SK-N-SH (cell line): ENCODE measurements at regions not wholly inside any gene's neighbourhood (a gene's known extent, or its start where the extent isn't known, plus 50 kb on each side); places are given as distances from the start of the nearest gene placed in this dataset.

Experiments
- CTCF ChIA-PET: fragments of 300-600, 350-600 bp; formaldehyde crosslinking; extraction: SDS; loops from one replicate; lab custom pipeline; 2021; lab: Yijun Ruan, JAX
- POLR2A ChIA-PET: fragments of 350-600 bp; sonication (Branson Sonifier 250); formaldehyde crosslinking; extraction: SDS; loops from one replicate; lab custom pipeline; 2020; ENCODE audit warnings: antibody characterized with exemption, inconsistent platforms; lab: Yijun Ruan, JAX
- DNase-seq: peaks from one replicate; pipeline ENCODE4 v3.0.0; 2012
- H2AFZ ChIP-seq: fragments of 200-600 bp; sonication (generic); 2 replicates; pipeline ENCODE4 v1.8.1; 2016; ENCODE audit warnings: antibody characterized with exemption, mild to moderate bottlenecking, low read depth
- H3F3A ChIP-seq: fragments of 200-600 bp; sonication (generic); replicated peaks from 2 replicates; pipeline ENCODE3; 2016; ENCODE audit warnings: antibody characterized with exemption, mild to moderate bottlenecking; ENCODE audit not compliant: insufficient read depth
- H3K27ac ChIP-seq, 2 experiments: fragments of 200-500 bp in 1 of 2; fragments of 200-600 bp in 1 of 2; sonication (Bioruptor generic) in 1 of 2; sonication (generic), shearing (Covaris generic) in 1 of 2; 2 replicates each; pipeline versions ENCODE4 v1.5.1 to v1.6.1; 2014 to 2016; ENCODE audit warnings: low read depth in 2 of 2, inconsistent platforms in 1 of 2, low read length in 1 of 2, mild to moderate bottlenecking in 1 of 2, mixed read lengths in 1 of 2
- H3K27me3 ChIP-seq: fragments of 200-600 bp; sonication (generic), shearing (Covaris generic); 2 replicates; pipeline ENCODE4 v1.6.1; 2016; ENCODE audit warnings: mixed run types; ENCODE audit not compliant: insufficient read depth
- H3K36me3 ChIP-seq, 2 experiments: fragments of 200-500 bp in 1 of 2; fragments of 200-600 bp in 1 of 2; sonication (Bioruptor generic) in 1 of 2; sonication (generic) in 1 of 2; replicated peaks in 1 of 2; 2 replicates each; pipeline versions ENCODE3 to v1.5.1; 2014 to 2016; ENCODE audit warnings: low read length in 1 of 2, mild to moderate bottlenecking in 1 of 2; ENCODE audit not compliant: insufficient read depth in 2 of 2, control insufficient read depth in 1 of 2
- H3K4me1 ChIP-seq, 2 experiments: fragments of 200-500 bp in 1 of 2; fragments of 200-600 bp in 1 of 2; sonication (Bioruptor generic) in 1 of 2; sonication (generic), shearing (Covaris generic) in 1 of 2; 2 replicates each; pipeline versions ENCODE4 v1.5.1 to v1.6.1; 2014 to 2016; ENCODE audit warnings: low read depth in 1 of 2, low read length in 1 of 2, mixed run types in 1 of 2; ENCODE audit not compliant: insufficient read depth in 2 of 2, control insufficient read depth in 1 of 2
- H3K4me2 ChIP-seq: fragments of 200-600 bp; sonication (generic), shearing (Covaris generic); 2 replicates; pipeline ENCODE4 v1.6.1; 2017; ENCODE audit warnings: mixed run types
- H3K4me3 ChIP-seq, 2 experiments: fragments of 200-500 bp in 1 of 2; fragments of 200-600 bp in 1 of 2; sonication (Bioruptor generic) in 1 of 2; sonication (generic), shearing (Covaris generic) in 1 of 2; 2 replicates each; pipeline versions ENCODE4 v1.5.1 to v1.8.1; 2014 to 2016; ENCODE audit warnings: low read depth in 2 of 2, inconsistent platforms in 1 of 2, low read length in 1 of 2, mild to moderate bottlenecking in 1 of 2, mixed read lengths in 1 of 2, moderate library complexity in 1 of 2
- H3K79me2 ChIP-seq: fragments of 200-600 bp; sonication (generic); 2 replicates; pipeline ENCODE4 v1.8.1; 2017; ENCODE audit warnings: mild to moderate bottlenecking; ENCODE audit not compliant: insufficient read depth
- H3K9ac ChIP-seq: fragments of 200-600 bp; sonication (generic); 2 replicates; pipeline ENCODE4 v1.6.1; 2017; ENCODE audit warnings: mixed run types
- H3K9me2 ChIP-seq: fragments of 200-600 bp; sonication (generic); 2 replicates; pipeline ENCODE4 v1.6.1; 2017; ENCODE audit warnings: mixed run types
- H3K9me3 ChIP-seq: fragments of 200-600 bp; sonication (generic); 2 replicates; pipeline ENCODE4 v1.6.1; 2017; ENCODE audit warnings: mixed run types, mild to moderate bottlenecking, moderate library complexity
- H4K20me1 ChIP-seq: fragments of 200-600 bp; sonication (generic); 2 replicates; pipeline ENCODE4 v1.6.1; 2017; ENCODE audit warnings: mild to moderate bottlenecking, mixed run types; ENCODE audit not compliant: insufficient read depth
- CHD2 ChIP-seq: fragments of 150-350 bp; IDR thresholded peaks from 2 replicates; pipeline ENCODE4 v1.6.1; 2018; ENCODE audit warnings: low read length; ENCODE audit not compliant: partially characterized antibody
- ELF1 ChIP-seq: IDR thresholded peaks from 2 replicates; pipeline ENCODE4 v1.4.0; 2012
- EP300 ChIP-seq, 2 experiments: IDR thresholded peaks; 2 replicates each; pipeline versions ENCODE4 v1.4.0 to v1.6.1; 2012; ENCODE audit warnings: borderline replicate concordance in 1 of 2, low read depth in 1 of 2, low read length in 1 of 2
- FOXJ3 ChIP-seq: sonication (generic); formaldehyde crosslinking; IDR thresholded peaks from 2 replicates; pipeline ENCODE4 v1.5.1; 2020; ENCODE audit warnings: mild to moderate bottlenecking, missing genetic modification reagents
- GABPA ChIP-seq: IDR thresholded peaks from 2 replicates; pipeline ENCODE4 v1.4.0; 2012; ENCODE audit warnings: low read depth, mild to moderate bottlenecking
- MEF2A ChIP-seq: IDR thresholded peaks from 2 replicates; pipeline ENCODE4 v1.4.0; 2012; ENCODE audit warnings: low read depth, borderline replicate concordance
- NFIC ChIP-seq: IDR thresholded peaks from 2 replicates; pipeline ENCODE4 v1.4.0; 2012; ENCODE audit warnings: borderline replicate concordance
- POLR2AphosphoS5 ChIP-seq: IDR thresholded peaks from 2 replicates; pipeline ENCODE4 v1.6.1; 2012; ENCODE audit warnings: low read depth, low read length
- RAD21 ChIP-seq: IDR thresholded peaks from 2 replicates; pipeline ENCODE4 v1.6.1; 2012; ENCODE audit warnings: mild to moderate bottlenecking, low read length
- RFX5 ChIP-seq: IDR thresholded peaks from 2 replicates; pipeline ENCODE4 v1.6.1; 2012; ENCODE audit warnings: mild to moderate bottlenecking, improper control_type of control experiment, low read length
- RXRA ChIP-seq: IDR thresholded peaks from 2 replicates; pipeline ENCODE4 v1.4.0; 2012; ENCODE audit warnings: low read depth, mild to moderate bottlenecking, borderline replicate concordance
- SMC3 ChIP-seq: IDR thresholded peaks from 2 replicates; pipeline ENCODE4 v1.6.1; 2012; ENCODE audit warnings: low read depth, low read length, improper control_type of control experiment
- TAF1 ChIP-seq: IDR thresholded peaks from 2 replicates; pipeline ENCODE4 v1.6.1; 2012; ENCODE audit warnings: low read depth, mild to moderate bottlenecking, low read length, moderate library complexity, borderline replicate concordance
- YY1 ChIP-seq: IDR thresholded peaks from 2 replicates; pipeline ENCODE4 v1.4.0; 2012; ENCODE audit warnings: low read depth, mild to moderate bottlenecking
- WGBS: methylation state at CpG from one replicate; pipeline ENCODE4 v1.1.6; 2017; ENCODE audit warnings: low lambda C conversion rate; 5-methylcytosine and 5-hydroxymethylcytosine counted together
- TF ChIP-seq, protein P1 (sequence below): IDR thresholded peaks from 2 replicates; pipeline ENCODE4; 2012
- TF ChIP-seq, protein P2 (sequence below): fragments of 150-350 bp; IDR thresholded peaks from 2 replicates; pipeline ENCODE4 v1.6.1; 2016; ENCODE audit warnings: mild to moderate bottlenecking, low read depth, low read length
- TF ChIP-seq, protein P3 (sequence below): IDR thresholded peaks from 2 replicates; pipeline ENCODE4 v1.4.0; 2012; ENCODE audit warnings: low read depth

DNA sequence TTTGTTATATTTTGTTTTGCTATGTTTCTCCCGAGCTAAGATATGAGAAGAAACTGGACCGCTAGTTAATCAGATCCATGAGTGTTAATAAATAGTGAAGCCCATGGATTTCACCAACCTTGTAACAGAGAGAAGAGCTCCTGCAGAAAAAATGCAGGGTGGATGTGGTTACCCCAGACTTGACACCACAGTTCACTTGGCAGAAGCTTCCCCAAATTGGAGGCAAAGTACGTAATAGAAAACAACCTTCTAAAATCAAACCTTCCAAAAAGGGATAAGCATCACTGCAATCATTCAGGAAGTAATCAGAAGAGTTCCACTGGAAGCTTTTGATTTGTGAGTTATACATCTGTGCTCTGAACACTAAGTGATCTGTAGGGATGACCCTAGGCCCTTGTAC lies 267.5 kb downstream of the ACTL7B start (continued):
- TF ChIP-seq, protein P1, sequence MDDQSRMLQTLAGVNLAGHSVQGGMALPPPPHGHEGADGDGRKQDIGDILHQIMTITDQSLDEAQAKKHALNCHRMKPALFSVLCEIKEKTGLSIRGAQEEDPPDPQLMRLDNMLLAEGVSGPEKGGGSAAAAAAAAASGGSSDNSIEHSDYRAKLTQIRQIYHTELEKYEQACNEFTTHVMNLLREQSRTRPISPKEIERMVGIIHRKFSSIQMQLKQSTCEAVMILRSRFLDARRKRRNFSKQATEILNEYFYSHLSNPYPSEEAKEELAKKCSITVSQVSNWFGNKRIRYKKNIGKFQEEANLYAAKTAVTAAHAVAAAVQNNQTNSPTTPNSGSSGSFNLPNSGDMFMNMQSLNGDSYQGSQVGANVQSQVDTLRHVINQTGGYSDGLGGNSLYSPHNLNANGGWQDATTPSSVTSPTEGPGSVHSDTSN = no peak
- TF ChIP-seq RAD21 = no peak
- TF ChIP-seq, protein P2, sequence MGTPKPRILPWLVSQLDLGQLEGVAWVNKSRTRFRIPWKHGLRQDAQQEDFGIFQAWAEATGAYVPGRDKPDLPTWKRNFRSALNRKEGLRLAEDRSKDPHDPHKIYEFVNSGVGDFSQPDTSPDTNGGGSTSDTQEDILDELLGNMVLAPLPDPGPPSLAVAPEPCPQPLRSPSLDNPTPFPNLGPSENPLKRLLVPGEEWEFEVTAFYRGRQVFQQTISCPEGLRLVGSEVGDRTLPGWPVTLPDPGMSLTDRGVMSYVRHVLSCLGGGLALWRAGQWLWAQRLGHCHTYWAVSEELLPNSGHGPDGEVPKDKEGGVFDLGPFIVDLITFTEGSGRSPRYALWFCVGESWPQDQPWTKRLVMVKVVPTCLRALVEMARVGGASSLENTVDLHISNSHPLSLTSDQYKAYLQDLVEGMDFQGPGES = no peak
- no peak for TF ChIP-seq GABPA
- TF ChIP-seq MEF2A = no peak
- no peak for TF ChIP-seq EP300 (IDR thresholded peaks at IDR 0.05; ENCODE audit: borderline replicate concordance in 1 of 2, low read depth in 1 of 2, low read length in 1 of 2)
- no peak for TF ChIP-seq CHD2
- TF ChIP-seq NFIC = no peak

DNA sequence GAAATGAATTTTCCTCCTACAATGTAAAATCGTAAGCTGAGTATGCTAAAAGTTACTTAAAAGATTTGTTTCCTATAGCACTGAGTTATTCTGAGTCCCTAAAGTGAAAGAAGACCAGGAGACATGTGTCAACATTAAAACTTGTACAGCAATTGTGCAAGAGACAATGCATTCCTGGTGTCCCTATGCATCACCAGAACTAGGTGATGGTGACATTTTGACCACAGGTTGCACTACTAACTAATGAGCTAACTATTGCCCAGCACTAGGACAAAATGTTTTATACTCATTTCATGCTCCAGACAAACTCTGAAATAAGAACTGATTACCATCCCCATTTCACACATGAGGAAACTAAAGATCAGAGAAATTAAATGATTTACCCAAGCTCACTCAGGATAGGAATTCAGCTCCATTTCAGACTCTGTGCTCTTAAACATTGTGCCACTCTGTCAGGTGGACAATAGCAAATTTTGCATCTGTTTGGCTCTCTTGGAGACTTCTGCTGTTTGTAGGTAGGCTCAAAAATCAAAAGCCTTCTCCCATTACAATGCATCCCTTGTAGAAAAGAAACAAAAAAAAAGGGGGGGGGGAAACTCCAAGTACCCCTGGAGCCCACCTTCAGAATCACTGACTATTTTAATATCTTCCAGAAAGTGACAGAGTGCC lies 269.2 kb downstream of the ACTL7B start:
- ChIA-PET CTCF (interaction anchor here (2.0 kb wide), 1 partner anchor 21 kb away, joined by 10 read pairs; no protein-coding TSS in a partner anchor), POLR2A (no interaction called here)
- H3K4me3 ChIP-seq = no peak overlapping the region
- H3K9me2 ChIP-seq = no peaks in the 10 kb centered on the region
- H3K4me1 ChIP-seq = no peaks in the 10 kb centered on the region
- H3K9ac ChIP-seq = no peak overlapping the region
- peaks cover 12% of the 10 kb centered on the region; the same call in 1 of the 2 replicates for H3K27me3 ChIP-seq
- 0% methylated on average over 1 of the region's 1 CpG for WGBS
- TF ChIP-seq FOXJ3 (no peak), RXRA (no peak), TAF1 (no peak), MEF2A (no peak), RFX5 (no peak), YY1 (no peak), ELF1 (no peak), SMC3 (no peak), CHD2 (no peak), POLR2AphosphoS5 (no peak)
- TF ChIP-seq, protein P3, sequence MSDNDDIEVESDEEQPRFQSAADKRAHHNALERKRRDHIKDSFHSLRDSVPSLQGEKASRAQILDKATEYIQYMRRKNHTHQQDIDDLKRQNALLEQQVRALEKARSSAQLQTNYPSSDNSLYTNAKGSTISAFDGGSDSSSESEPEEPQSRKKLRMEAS = no peak
- H3K9me3 ChIP-seq = no peaks in the 10 kb centered on the region
- no peak overlapping the region for H3K27ac ChIP-seq
- H3K4me2 ChIP-seq = no peak overlapping the region
- no peaks in the 10 kb centered on the region for H3K36me3 ChIP-seq
- no peak for DNase-seq
- H3K79me2 ChIP-seq = no peaks in the 10 kb centered on the region
- no peaks in the 10 kb centered on the region for H3F3A ChIP-seq
- no peak overlapping the region for H2AFZ ChIP-seq
- no peaks in the 10 kb centered on the region for H4K20me1 ChIP-seq
